GM20431 (cell line): ENCODE measurements at regions not wholly inside any gene's neighbourhood (a gene's known extent, or its start where the extent isn't known, plus 50 kb on each side); places are given as distances from the start of the nearest gene placed in this dataset.

Experiments used
- in situ Hi-C: fragments of 300-500 bp; cut with MseI, MboI; formaldehyde crosslinking; loops from one replicate; pipeline ENCODE4 v1.15.0; 2020; ENCODE audit warnings: low sequenced_read_pairs; ENCODE audit not compliant: unreplicated experiment

DNA sequence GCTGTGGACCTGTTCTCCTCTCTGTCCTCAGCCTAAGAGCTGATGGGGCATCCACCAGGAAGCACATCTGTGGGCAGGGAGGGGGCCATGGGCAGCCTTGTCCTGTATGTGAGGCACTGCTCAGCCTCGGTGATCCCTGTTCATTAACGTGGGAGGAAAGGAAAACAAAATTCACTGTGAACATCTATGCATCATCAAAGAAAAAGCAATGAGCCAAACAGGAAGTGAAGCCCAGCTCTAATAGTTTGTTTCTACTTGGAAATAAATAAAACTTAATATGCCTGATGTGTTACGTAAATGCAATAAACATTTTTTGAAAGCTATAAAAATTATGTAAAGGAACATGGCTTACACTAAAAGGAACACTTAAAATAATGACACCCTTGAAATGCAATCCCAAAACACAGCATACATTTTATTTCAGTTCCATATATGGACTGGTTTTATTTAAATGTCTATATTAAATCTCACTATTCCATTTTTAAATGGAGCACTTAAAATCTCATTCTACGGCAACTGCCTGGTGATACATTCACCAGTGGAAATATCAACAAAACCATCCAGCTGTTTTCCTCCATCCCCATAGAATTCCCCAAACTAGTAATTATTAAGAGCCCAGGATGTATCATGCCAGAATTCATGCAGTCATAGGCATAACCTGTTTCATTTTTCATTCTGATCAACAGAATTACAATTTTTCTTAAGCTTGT is 78.3 kb downstream of the ZNF280B start:
- in situ Hi-C loops = no loop called here

DNA sequence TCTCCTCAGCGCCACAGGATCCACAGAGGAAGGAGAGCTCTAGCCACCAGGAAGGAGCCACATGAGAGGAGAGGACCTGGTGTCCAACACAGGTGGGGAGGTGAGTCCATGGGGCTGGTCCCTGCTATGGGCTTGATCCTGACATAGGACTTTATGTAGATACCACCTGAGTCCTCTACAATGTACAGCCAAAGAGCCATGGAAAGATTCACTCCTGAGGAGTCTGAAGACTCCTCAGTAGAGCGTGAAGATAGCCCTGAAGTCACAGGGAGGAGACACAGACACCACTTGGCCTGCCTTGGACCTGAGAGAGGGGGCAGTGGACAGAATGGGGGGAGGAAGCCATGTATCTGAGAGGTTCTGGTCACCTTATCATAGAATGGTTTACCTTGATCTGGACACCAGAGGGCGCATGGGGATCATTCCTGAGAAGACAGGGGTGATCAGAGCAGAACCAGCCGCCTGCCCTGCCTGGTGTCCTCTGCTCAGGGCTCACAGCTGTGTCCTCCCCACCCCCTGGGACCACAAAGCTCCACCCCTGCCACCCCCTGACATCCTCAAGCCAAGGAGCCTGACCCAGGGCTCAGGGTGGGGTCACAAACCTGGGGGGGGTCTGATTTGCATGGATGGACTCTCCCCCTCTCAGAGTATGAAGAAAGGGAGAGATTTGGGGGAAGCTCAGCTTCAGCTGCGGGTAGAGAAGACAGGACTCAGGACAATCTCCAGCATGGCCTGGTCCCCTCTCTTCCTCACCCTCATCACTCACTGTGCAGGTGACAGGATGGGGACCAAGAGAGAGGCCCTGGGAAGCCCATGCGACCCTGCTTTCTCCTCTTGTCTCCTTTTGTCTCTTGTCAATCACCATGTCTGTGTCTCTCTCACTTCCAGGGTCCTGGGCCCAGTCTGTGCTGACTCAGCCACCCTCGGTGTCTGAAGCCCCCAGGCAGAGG is 77.0 kb downstream of the ZNF280B start:
- in situ Hi-C loops = no loop called here

DNA sequence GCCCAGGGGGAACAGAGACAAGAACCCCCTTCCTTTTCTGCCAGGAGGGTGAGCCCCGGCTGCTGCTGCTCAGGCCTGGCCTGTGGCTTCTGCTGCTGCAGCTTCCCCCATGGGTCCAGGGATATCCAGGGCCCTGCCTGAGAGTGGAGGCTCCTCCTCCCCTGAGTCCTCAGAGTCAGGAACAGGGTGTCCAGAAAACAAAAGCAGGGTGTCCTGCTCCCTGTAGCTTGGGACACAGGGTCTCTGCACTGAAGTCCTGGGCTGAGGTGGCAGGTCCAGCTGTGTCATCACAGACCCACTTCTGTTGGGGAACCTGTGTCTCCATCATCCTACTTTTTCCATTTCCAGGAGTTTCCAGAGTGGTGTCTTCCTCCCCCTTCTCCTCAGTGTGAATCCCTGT is 76.1 kb downstream of the ZNF280B start:
- in situ Hi-C loops = no loop called here

GRCh38 chr22:22432937-22433336 is 75.6 kb downstream of the ZNF280B start:
- in situ Hi-C loops = no loop called here

DNA sequence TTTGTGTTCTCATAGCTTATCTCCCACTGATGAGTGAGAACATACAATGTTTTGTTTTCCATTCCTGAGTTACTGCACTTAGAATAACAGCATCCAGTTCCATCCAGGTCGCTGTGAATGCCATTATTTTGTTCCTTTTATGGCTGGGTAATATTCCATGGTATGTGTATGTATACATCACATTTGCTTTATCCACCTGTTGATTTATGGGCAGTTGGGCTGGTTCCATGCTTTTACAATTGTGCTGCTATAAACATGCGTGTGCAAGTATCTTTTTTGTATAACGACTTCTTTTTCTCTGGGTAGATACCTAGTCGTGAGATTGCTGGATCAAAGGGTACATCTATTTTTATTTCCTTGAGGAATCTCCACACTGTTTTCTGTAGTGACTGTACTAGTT is 74.8 kb downstream of the ZNF280B start:
- in situ Hi-C loops = no loop called here
